ENCODE measurements at regions not wholly inside any gene's neighbourhood (a gene's known extent, or its start where the extent isn't known, plus 50 kb on each side); places are given as distances from the start of the nearest gene placed in this dataset.

DNA sequence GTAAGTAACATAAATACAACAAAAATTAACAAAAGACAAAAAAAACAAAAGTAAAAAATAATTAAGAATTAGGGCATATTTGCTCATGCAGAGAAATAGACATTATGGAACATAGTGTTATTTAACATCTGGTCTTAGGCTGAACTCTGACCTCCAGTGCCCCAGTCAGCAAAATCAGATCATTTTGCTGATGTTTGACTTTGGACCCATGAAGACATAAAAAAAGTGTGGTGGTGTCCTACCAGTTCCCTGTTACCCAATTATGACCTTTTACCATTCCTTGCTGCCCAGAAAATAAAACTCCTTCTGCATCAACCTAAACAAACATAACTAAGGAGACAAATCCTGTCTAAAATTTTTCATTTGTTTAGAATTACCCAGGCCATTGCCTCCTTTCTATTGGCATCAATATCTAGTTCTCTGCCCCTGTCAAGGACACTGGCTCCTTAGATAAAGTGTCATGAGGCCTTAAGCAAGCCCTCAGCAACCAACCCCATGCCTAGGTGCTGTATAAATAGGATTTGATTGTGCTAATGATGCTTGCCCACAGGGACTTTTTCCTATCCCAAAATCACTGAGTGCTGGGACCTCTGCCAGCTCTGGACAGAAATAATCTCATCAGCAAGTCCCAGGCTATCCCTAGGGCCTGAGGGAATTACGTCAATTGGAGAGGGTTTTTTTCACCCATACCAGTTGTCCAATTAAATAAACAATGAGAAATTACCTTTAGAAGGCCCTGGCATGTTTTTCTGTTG, 334.5 kb upstream of the UMPS start:
- no peaks in the 10 kb centered on the region for H3K27me3 ChIP-seq
- H3K27ac ChIP-seq, result no peak overlapping the region
- DNase-seq, result no peak

DNA sequence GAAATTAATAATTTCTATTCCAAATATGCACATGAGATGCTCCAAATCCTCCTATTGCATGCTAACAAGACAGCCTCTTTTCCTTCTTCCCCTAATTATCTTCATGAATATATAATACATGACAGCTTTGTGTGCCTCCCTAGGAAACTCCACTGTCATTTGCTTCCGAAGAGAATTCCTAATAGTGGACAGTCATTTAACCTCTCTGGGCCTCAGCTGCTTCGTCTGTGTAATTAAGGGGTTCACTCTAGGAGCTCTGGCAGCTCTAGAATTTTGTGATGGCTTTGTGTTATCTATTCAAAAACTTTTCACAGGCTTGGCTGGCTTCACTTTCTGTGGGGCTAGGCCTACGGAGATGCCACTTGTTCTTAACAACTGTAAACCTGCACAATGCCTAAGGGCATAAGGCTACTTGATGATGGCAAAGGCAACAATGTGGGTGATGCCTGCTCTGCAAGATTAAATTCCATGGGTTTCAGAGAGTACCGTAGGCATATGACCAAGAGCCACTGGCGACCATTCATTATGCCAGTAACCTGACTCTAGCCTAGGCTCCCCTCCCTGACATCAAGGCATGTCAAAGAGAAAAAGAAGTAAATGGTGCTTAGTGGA, 333.8 kb upstream of the UMPS start:
- TF ChIP-seq, protein P1, sequence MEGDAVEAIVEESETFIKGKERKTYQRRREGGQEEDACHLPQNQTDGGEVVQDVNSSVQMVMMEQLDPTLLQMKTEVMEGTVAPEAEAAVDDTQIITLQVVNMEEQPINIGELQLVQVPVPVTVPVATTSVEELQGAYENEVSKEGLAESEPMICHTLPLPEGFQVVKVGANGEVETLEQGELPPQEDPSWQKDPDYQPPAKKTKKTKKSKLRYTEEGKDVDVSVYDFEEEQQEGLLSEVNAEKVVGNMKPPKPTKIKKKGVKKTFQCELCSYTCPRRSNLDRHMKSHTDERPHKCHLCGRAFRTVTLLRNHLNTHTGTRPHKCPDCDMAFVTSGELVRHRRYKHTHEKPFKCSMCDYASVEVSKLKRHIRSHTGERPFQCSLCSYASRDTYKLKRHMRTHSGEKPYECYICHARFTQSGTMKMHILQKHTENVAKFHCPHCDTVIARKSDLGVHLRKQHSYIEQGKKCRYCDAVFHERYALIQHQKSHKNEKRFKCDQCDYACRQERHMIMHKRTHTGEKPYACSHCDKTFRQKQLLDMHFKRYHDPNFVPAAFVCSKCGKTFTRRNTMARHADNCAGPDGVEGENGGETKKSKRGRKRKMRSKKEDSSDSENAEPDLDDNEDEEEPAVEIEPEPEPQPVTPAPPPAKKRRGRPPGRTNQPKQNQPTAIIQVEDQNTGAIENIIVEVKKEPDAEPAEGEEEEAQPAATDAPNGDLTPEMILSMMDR (IDR thresholded peaks at IDR 0.05), result no peak
- TF ChIP-seq POLR2A (IDR thresholded peaks at IDR 0.05), result no peak
- H3K27me3 ChIP-seq, result no peaks in the 10 kb centered on the region
- no peak overlapping the region for H3K27ac ChIP-seq
- DNase-seq, result no peak
- H3K4me1 ChIP-seq, result no peaks in the 10 kb centered on the region
- H3K9me3 ChIP-seq, result no peaks in the 10 kb centered on the region
- no peaks in the 10 kb centered on the region for H3K36me3 ChIP-seq
- H3K4me3 ChIP-seq, result no peak overlapping the region

More for the DNA sequence above, 334.5 kb upstream of the UMPS start:
- Histone ChIP-seq H3K9me3 (no peaks in the 10 kb centered on the region), H3K4me3 (no peak overlapping the region), H3K36me3 (no peaks in the 10 kb centered on the region), H3K4me1 (no peaks in the 10 kb centered on the region)
- no peak for TF ChIP-seq POLR2A (IDR thresholded peaks at IDR 0.05)
- TF ChIP-seq, protein P1 (IDR thresholded peaks at IDR 0.05), result no peak

DNA sequence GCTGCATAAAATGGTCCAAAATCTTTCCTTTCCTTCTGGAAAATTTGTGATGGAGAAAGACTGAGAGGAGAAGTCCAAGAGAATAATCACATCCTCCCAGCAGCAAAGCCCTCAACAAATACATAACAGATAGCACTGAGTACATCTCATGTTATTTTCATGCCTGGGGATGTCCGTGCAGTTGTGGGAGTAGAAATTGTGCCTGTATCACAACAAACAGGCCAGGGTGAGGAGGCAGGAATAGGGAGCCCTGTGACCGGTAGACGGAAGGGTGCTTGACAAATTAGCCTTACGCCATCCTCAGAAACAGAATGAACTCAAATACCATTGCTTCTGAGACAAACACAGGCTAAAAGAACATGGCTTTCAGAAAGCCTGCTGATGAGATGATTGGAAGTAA, 333.2 kb upstream of the UMPS start:
- H3K4me1 ChIP-seq, result no peaks in the 10 kb centered on the region
- no peaks in the 10 kb centered on the region for H3K9me3 ChIP-seq
- H3K36me3 ChIP-seq, result no peaks in the 10 kb centered on the region
- H3K4me3 ChIP-seq, result no peak overlapping the region
- TF ChIP-seq POLR2A (IDR thresholded peaks at IDR 0.05), result no peak
- TF ChIP-seq, protein P1 (IDR thresholded peaks at IDR 0.05), result no peak
- no peaks in the 10 kb centered on the region for H3K27me3 ChIP-seq
- DNase-seq, result no peak
- no peak overlapping the region for H3K27ac ChIP-seq

DNA sequence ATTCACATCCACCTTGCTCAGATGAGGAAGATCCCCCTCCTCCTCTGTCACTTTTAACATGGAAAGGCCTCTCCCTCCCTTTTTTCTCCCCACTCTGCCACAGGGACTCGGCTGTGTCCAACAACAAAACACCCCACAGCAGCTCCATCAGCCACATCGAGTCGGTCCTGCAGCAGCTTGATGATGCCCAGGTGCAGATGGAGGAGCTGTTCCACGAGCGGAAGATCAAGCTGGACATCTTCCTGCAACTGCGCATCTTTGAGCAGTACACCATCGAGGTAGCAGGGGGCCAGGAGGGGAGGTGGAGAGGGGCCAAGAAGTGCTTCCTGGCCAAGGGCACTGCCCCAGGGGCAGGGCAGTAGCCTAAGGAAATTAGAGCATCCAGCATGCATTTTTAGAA, 331.7 kb upstream of the UMPS start:
- H3K27me3 ChIP-seq, result no peaks in the 10 kb centered on the region
- H3K4me1 ChIP-seq, result no peaks in the 10 kb centered on the region
- no peaks in the 10 kb centered on the region for H3K9me3 ChIP-seq
- DNase-seq, result no peak
- no peaks in the 10 kb centered on the region for H3K36me3 ChIP-seq
- H3K4me3 ChIP-seq, result no peak overlapping the region
- TF ChIP-seq, protein P1 (IDR thresholded peaks at IDR 0.05), result no peak
- no peak for TF ChIP-seq POLR2A (IDR thresholded peaks at IDR 0.05)
- no peak overlapping the region for H3K27ac ChIP-seq

DNA sequence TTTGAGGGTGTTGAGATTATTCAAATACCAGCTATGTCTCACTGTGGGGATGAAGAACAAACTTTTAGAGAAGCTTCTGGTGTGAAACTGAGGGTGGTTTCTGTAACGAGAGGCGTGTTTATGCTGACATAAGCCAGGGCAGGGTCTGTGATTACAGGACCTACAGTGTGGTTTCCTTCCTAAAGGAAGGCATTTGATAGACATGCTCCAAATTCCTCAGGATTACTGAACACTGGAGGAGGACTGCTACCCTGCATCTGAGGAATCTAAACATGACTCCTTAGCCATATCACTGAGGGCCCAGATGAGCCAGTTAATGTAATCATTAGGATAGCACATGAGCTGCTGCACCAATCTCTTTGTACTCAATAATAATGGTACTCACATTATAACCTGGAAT, 328.4 kb upstream of the UMPS start:
- Histone ChIP-seq H3K4me1 (no peaks in the 10 kb centered on the region), H3K27ac (no peak overlapping the region), H3K36me3 (no peaks in the 10 kb centered on the region), H3K9me3 (no peaks in the 10 kb centered on the region), H3K27me3 (no peaks in the 10 kb centered on the region), H3K4me3 (no peak overlapping the region)
- no peak for DNase-seq
- no peak for TF ChIP-seq POLR2A (IDR thresholded peaks at IDR 0.05)
- TF ChIP-seq, protein P1 (IDR thresholded peaks at IDR 0.05), result no peak

Measured in Peyer's patch (tissue), 4 donors.